ENCODE measurements at regions not wholly inside any gene's neighbourhood (a gene's known extent, or its start where the extent isn't known, plus 50 kb on each side); places are given as distances from the start of the nearest gene placed in this dataset.

GRCh38 chr13:87837946-87838345 lies 166.8 kb downstream of the SLITRK5 start:
- TF ChIP-seq POLR2A (IDR thresholded peaks at IDR 0.05; ENCODE audit: low read depth, low read length) (no peak), TAF1 (IDR thresholded peaks at IDR 0.05; ENCODE audit: borderline replicate concordance, low read depth, low read length) (no peak), POLR2AphosphoS5 (IDR thresholded peaks at IDR 0.05; ENCODE audit: low read depth, low read length) (no peak)

Measured in GM12892 (cell line).